Activated naive CD8-positive, alpha-beta T cell treated with anti-CD3 and anti-CD28 coated beads, Interleukin-2, amount 10 ng/mL, durations not matched to agents 7 days and 5 days (primary cell): ENCODE measurements at regions not wholly inside any gene's neighbourhood (a gene's known extent, or its start where the extent isn't known, plus 50 kb on each side); places are given as distances from the start of the nearest gene placed in this dataset.
"Not testable (repeated sequence)": the region's sequence is repeated elsewhere in the genome, so short reads cannot be mapped to it uniquely, and the experiment has no call there.

Source experiments
- ATAC-seq: fragments of 150-1000 bp; cut with Tn5 transposase; one replicate; pipeline ENCODE4 v1.10.0; 2021; ENCODE audit warnings: low read depth, moderate library complexity
- POLR2A ChIA-PET: fragments of 350-600 bp; sonication (Branson Sonifier 250); formaldehyde crosslinking; loops from one replicate; lab custom pipeline; 2021; ENCODE audit warnings: antibody characterized with exemption; lab: Charles Lee
- DNase-seq: peaks from one replicate; pipeline ENCODE4 v3.0.0; 2021
- H3K27ac Mint-ChIP-seq: one replicate; pipeline ENCODE4 v1.8.0; 2022; ENCODE audit warnings: mild to moderate bottlenecking, mixed read lengths
- H3K27me3 Mint-ChIP-seq: one replicate; pipeline ENCODE4 v1.8.0; 2022; ENCODE audit warnings: mild to moderate bottlenecking, moderate library complexity, mixed read lengths
- H3K36me3 Mint-ChIP-seq: one replicate; pipeline ENCODE4 v1.8.0; 2021; ENCODE audit warnings: mild to moderate bottlenecking, mixed read lengths
- H3K4me1 Mint-ChIP-seq: one replicate; pipeline ENCODE4 v1.8.0; 2021; ENCODE audit warnings: mixed read lengths
- H3K4me3 Mint-ChIP-seq: one replicate; pipeline ENCODE4 v1.8.0; 2022; ENCODE audit warnings: mild to moderate bottlenecking, moderate library complexity, mixed read lengths
- H3K9me3 Mint-ChIP-seq: one replicate; pipeline ENCODE4 v1.8.0; 2021; ENCODE audit warnings: mixed read lengths

- H3K4me1 Mint-ChIP-seq, result no peaks in the 10 kb centered on the region
Observed at GRCh38 chr10:85100495-85100894, 772.1 kb downstream of the CCSER2 start.

GRCh38 chr10:85105614-85106255 is 777.3 kb downstream of the CCSER2 start:
- no peaks in the 10 kb centered on the region for H3K4me1 Mint-ChIP-seq
- ATAC-seq, result no peak
- POLR2A ChIA-PET, result no interaction called here

More at GRCh38 chr10:85100495-85100894, 772.1 kb downstream of the CCSER2 start:
- Mint-ChIP-seq H3K27me3 (no peaks in the 10 kb centered on the region), H3K9me3 (no peaks in the 10 kb centered on the region), H3K36me3 (no peaks in the 10 kb centered on the region), H3K4me3 (no peak overlapping the region), H3K27ac (no peak overlapping the region)
- no peak for ATAC-seq
- POLR2A ChIA-PET, result no interaction called here
- DNase-seq, result no peak

GRCh38 chr10:85111271-85111670 is 782.9 kb downstream of the CCSER2 start:
- Mint-ChIP-seq H3K9me3 (no peaks in the 10 kb centered on the region), H3K27ac (no peak overlapping the region), H3K27me3 (no peaks in the 10 kb centered on the region), H3K4me1 (no peaks in the 10 kb centered on the region), H3K4me3 (no peak overlapping the region), H3K36me3 (no peaks in the 10 kb centered on the region)
- no peak for ATAC-seq
- no peak for DNase-seq
- POLR2A ChIA-PET, result no interaction called here

More at GRCh38 chr10:85105614-85106255, 777.3 kb downstream of the CCSER2 start:
- H3K4me3 Mint-ChIP-seq, result no peak overlapping the region
- no peak for DNase-seq
- no peak overlapping the region for H3K27ac Mint-ChIP-seq
- no peaks in the 10 kb centered on the region for H3K36me3 Mint-ChIP-seq
- H3K9me3 Mint-ChIP-seq, result no peaks in the 10 kb centered on the region
- H3K27me3 Mint-ChIP-seq, result no peaks in the 10 kb centered on the region

- Mint-ChIP-seq H3K27me3 (no peaks in the 10 kb centered on the region), H3K4me3 (no peak overlapping the region), H3K27ac (no peak overlapping the region), H3K9me3 (peaks cover 1% of the 10 kb centered on the region), H3K4me1 (no peaks in the 10 kb centered on the region), H3K36me3 (no peaks in the 10 kb centered on the region)
- no peak for ATAC-seq
- DNase-seq, result no peak
- POLR2A ChIA-PET, result no interaction called here
Observed at GRCh38 chr10:85124603-85125051, 796.2 kb downstream of the CCSER2 start.

GRCh38 chr10:85137253-85137652 is 808.9 kb downstream of the CCSER2 start:
- no peak for ATAC-seq
- POLR2A ChIA-PET, result no interaction called here

GRCh38 chr10:85138046-85138445 is 809.7 kb downstream of the CCSER2 start:
- POLR2A ChIA-PET, result no interaction called here
- Mint-ChIP-seq H3K4me3 (no peak overlapping the region), H3K4me1 (no peaks in the 10 kb centered on the region), H3K9me3 (no peaks in the 10 kb centered on the region), H3K27ac (no peak overlapping the region), H3K36me3 (no peaks in the 10 kb centered on the region), H3K27me3 (peaks cover 2% of the 10 kb centered on the region)
- no peak for ATAC-seq
- no peak for DNase-seq

More at GRCh38 chr10:85137253-85137652, 808.9 kb downstream of the CCSER2 start:
- H3K27me3 Mint-ChIP-seq, result peaks cover 2% of the 10 kb centered on the region
- H3K4me1 Mint-ChIP-seq, result no peaks in the 10 kb centered on the region
- H3K9me3 Mint-ChIP-seq, result no peaks in the 10 kb centered on the region
- H3K36me3 Mint-ChIP-seq, result no peaks in the 10 kb centered on the region
- DNase-seq, result no peak
- H3K4me3 Mint-ChIP-seq, result no peak overlapping the region
- no peak overlapping the region for H3K27ac Mint-ChIP-seq

- Mint-ChIP-seq H3K36me3 (no peaks in the 10 kb centered on the region), H3K9me3 (no peaks in the 10 kb centered on the region), H3K4me1 (no peaks in the 10 kb centered on the region), H3K27ac (no peak overlapping the region), H3K4me3 (no peak overlapping the region), H3K27me3 (peaks cover 1% of the 10 kb centered on the region)
- ATAC-seq (no peak), DNase-seq (no peak)
- POLR2A ChIA-PET, result no interaction called here
Observed at GRCh38 chr10:85139124-85139523, 810.7 kb downstream of the CCSER2 start.

- DNase-seq, H3K4me1 Mint-ChIP-seq, H3K36me3 Mint-ChIP-seq, POLR2A ChIA-PET, H3K27ac Mint-ChIP-seq, H3K27me3 Mint-ChIP-seq, H3K9me3 Mint-ChIP-seq, H3K4me3 Mint-ChIP-seq, ATAC-seq: not testable (repeated sequence)
Observed at GRCh38 chr10:85141520-85141919, 813.1 kb downstream of the CCSER2 start.

GRCh38 chr10:85145966-85146365 is 817.6 kb downstream of the CCSER2 start:
- no peaks in the 10 kb centered on the region for H3K4me1 Mint-ChIP-seq
- H3K9me3 Mint-ChIP-seq, result peaks cover 1% of the 10 kb centered on the region
- POLR2A ChIA-PET, result no interaction called here
- no peaks in the 10 kb centered on the region for H3K27me3 Mint-ChIP-seq
- H3K4me3 Mint-ChIP-seq, result no peak overlapping the region
- ATAC-seq (no peak), DNase-seq (no peak)
- no peaks in the 10 kb centered on the region for H3K36me3 Mint-ChIP-seq
- H3K27ac Mint-ChIP-seq, result no peak overlapping the region

GRCh38 chr10:85147346-85148250 is 819.2 kb downstream of the CCSER2 start:
- H3K36me3 Mint-ChIP-seq, result no peaks in the 10 kb centered on the region
- H3K9me3 Mint-ChIP-seq, result peaks cover 1% of the 10 kb centered on the region
- no peaks in the 10 kb centered on the region for H3K4me1 Mint-ChIP-seq
- H3K27ac Mint-ChIP-seq, result no peak overlapping the region
- ATAC-seq (no peak), DNase-seq (no peak)
- POLR2A ChIA-PET, result no interaction called here
- no peak overlapping the region for H3K4me3 Mint-ChIP-seq
- no peaks in the 10 kb centered on the region for H3K27me3 Mint-ChIP-seq

- POLR2A ChIA-PET, result no interaction called here
- Mint-ChIP-seq H3K27ac (no peak overlapping the region), H3K36me3 (no peaks in the 10 kb centered on the region), H3K9me3 (peaks cover 1% of the 10 kb centered on the region), H3K27me3 (no peaks in the 10 kb centered on the region), H3K4me1 (no peaks in the 10 kb centered on the region), H3K4me3 (no peak overlapping the region)
- no peak for ATAC-seq
- DNase-seq, result no peak
Observed at GRCh38 chr10:85148693-85149640, 820.6 kb downstream of the CCSER2 start.

GRCh38 chr10:85149766-85150165 is 821.4 kb downstream of the CCSER2 start:
- Mint-ChIP-seq H3K4me3 (no peak overlapping the region), H3K9me3 (no peaks in the 10 kb centered on the region), H3K27ac (no peak overlapping the region), H3K4me1 (no peaks in the 10 kb centered on the region), H3K27me3 (no peaks in the 10 kb centered on the region), H3K36me3 (no peaks in the 10 kb centered on the region)
- DNase-seq (no peak), ATAC-seq (no peak)
- POLR2A ChIA-PET, result no interaction called here

- no peaks in the 10 kb centered on the region for H3K27me3 Mint-ChIP-seq
- POLR2A ChIA-PET, result no interaction called here
- no peaks in the 10 kb centered on the region for H3K9me3 Mint-ChIP-seq
- no peak overlapping the region for H3K27ac Mint-ChIP-seq
- no peak for DNase-seq
- no peak for ATAC-seq
- no peak overlapping the region for H3K4me3 Mint-ChIP-seq
- H3K4me1 Mint-ChIP-seq, result no peaks in the 10 kb centered on the region
- no peaks in the 10 kb centered on the region for H3K36me3 Mint-ChIP-seq
Observed at GRCh38 chr10:85151506-85151905, 823.1 kb downstream of the CCSER2 start.
